Keratinocyte (primary cell): ENCODE measurements at regions not wholly inside any gene's neighbourhood (a gene's known extent, or its start where the extent isn't known, plus 50 kb on each side); places are given as distances from the start of the nearest gene placed in this dataset.

Experiments used
- DNase-seq: peaks from one replicate; pipeline ENCODE4 v3.0.0-alpha.2; 2011; ENCODE audit warnings: low read depth, missing footprints, low spot score
- FAIRE-seq: peaks from 2 replicates; lab custom pipeline; 2011; peaks lifted over from hg19 to GRCh38; lab: Jason Lieb, UNC
- H2AFZ ChIP-seq: 2 replicates; pipeline ENCODE4 v1.6.0; 2012; ENCODE audit warnings: low read length, control low read depth, inconsistent platforms; ENCODE audit not compliant: control insufficient read depth
- H3K27ac ChIP-seq: 2 replicates; pipeline ENCODE4 v1.5.1; 2011; ENCODE audit warnings: low read length; ENCODE audit not compliant: control insufficient read depth, insufficient read depth
- H3K27me3 ChIP-seq: 3 replicates; pipeline ENCODE4 v1.6.0; 2011; ENCODE audit warnings: low read length; ENCODE audit not compliant: control insufficient read depth, insufficient read depth; ENCODE audit errors: extremely low read depth
- H3K36me3 ChIP-seq, 2 experiments: 2 replicates in 1 of 2; 3 replicates in 1 of 2; pipeline ENCODE4 v1.5.1; 2011; ENCODE audit warnings: low read length in 2 of 2, mild to moderate bottlenecking in 1 of 2; ENCODE audit not compliant: control insufficient read depth in 2 of 2, insufficient read depth in 2 of 2; ENCODE audit errors: extremely low read depth in 1 of 2
- H3K4me1 ChIP-seq: 3 replicates; pipeline ENCODE4 v1.5.1; 2011; ENCODE audit warnings: low read length; ENCODE audit not compliant: control insufficient read depth, insufficient read depth; ENCODE audit errors: extremely low read depth
- H3K4me2 ChIP-seq: 3 replicates; pipeline ENCODE4 v1.6.0; 2011; ENCODE audit warnings: low read depth, low read length; ENCODE audit not compliant: control insufficient read depth, insufficient read depth; ENCODE audit errors: extremely low read depth
- H3K4me3 ChIP-seq, 3 experiments: fragments of 200-600 bp in 1 of 3; sonication (generic) in 1 of 3; 2 replicates in 2 of 3; 3 replicates in 1 of 3; pipeline ENCODE4 v1.5.1; 2011 to 2016; ENCODE audit warnings: low read length in 3 of 3, mild to moderate bottlenecking in 3 of 3, control low read depth in 2 of 3, inconsistent platforms in 1 of 3, low read depth in 1 of 3, mixed read lengths in 1 of 3, mixed run types in 1 of 3, moderate library complexity in 1 of 3; ENCODE audit not compliant: control insufficient read depth in 2 of 3, insufficient read depth in 2 of 3; ENCODE audit errors: extremely low read depth in 1 of 3
- H3K79me2 ChIP-seq: 2 replicates; pipeline ENCODE4 v1.6.0; 2012; ENCODE audit warnings: low read length; ENCODE audit not compliant: control insufficient read depth, insufficient read depth
- H3K9ac ChIP-seq: 3 replicates; pipeline ENCODE4 v1.6.0; 2011; ENCODE audit warnings: low read length; ENCODE audit not compliant: control insufficient read depth, insufficient read depth; ENCODE audit errors: extremely low read depth
- H3K9me1 ChIP-seq: 3 replicates; pipeline ENCODE4 v1.6.0; 2011; ENCODE audit warnings: low read length; ENCODE audit not compliant: control insufficient read depth, insufficient read depth; ENCODE audit errors: extremely low read depth
- H3K9me3 ChIP-seq: 2 replicates; pipeline ENCODE4 v1.5.1; 2012; ENCODE audit warnings: low read depth, low read length; ENCODE audit not compliant: control insufficient read depth
- H4K20me1 ChIP-seq: 3 replicates; pipeline ENCODE4 v1.6.0; 2011; ENCODE audit warnings: low read length; ENCODE audit not compliant: control insufficient read depth, insufficient read depth; ENCODE audit errors: extremely low read depth
- CTCF ChIP-seq, 3 experiments: IDR thresholded peaks in 1 of 3; conservative IDR thresholded peaks in 1 of 3; optimal IDR thresholded peaks in 1 of 3; 2 replicates in 2 of 3; 3 replicates in 1 of 3; pipeline versions ENCODE3 to v1.5.1; 2011; ENCODE audit warnings: low read length in 3 of 3, mild to moderate bottlenecking in 3 of 3, moderate library complexity in 2 of 3, control low read depth in 1 of 3, inconsistent platforms in 1 of 3; ENCODE audit not compliant: insufficient read depth in 2 of 3; ENCODE audit errors: extremely low read depth in 1 of 3
- EZH2 ChIP-seq: IDR thresholded peaks from one replicate; pipeline ENCODE4 v1.6.1; 2012; ENCODE audit warnings: inconsistent platforms, mild to moderate bottlenecking, low read length, moderate library complexity
- dilution Hi-C: fragments of 300-500 bp; cut with MboI; formaldehyde crosslinking; loops from one replicate; pipeline ENCODE4 v1.7.0; 2020; ENCODE audit warnings: low sequenced_read_pairs; ENCODE audit not compliant: extremely low pct_ligation_motif_present

DNA sequence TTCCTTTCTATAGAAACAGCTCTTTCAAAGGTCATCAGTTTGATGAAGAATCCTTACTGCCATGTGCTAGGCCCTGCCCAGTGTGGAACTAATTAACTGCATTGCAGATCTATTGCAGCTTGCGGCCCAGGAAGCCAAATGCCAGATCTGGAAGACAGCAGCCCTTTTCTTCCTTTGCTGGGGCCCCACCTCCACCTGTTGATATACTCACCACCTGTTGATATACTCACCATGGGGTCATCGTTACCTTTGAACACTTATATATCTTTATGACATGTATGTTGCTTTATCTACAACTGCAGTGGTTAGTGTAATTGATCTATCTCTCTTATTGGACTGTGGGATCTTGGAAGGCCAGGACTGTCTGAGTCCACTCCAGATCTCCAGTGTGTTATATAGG lies 292.5 kb downstream of the ATP23 start:
- no peaks in the 10 kb centered on the region for H3K36me3 ChIP-seq
- H3K27me3 ChIP-seq = no peaks in the 10 kb centered on the region
- no peak overlapping the region for H2AFZ ChIP-seq
- no peak overlapping the region for H3K9ac ChIP-seq
- no peaks in the 10 kb centered on the region for H3K9me1 ChIP-seq
- no peaks in the 10 kb centered on the region for H3K79me2 ChIP-seq
- H3K27ac ChIP-seq = no peak overlapping the region
- FAIRE-seq = no peak
- H3K9me3 ChIP-seq = no peaks in the 10 kb centered on the region
- H3K4me3 ChIP-seq = no peak overlapping the region
- dilution Hi-C loops = no loop called here
- TF ChIP-seq EZH2 (no peak), CTCF (optimal IDR thresholded peaks at IDR 0.05 in 1 of 3, IDR thresholded peaks at IDR 0.05 in 1 of 3, conservative IDR thresholded peaks at IDR 0.05 in 1 of 3; ENCODE audit: extremely low read depth in 1 of 3, insufficient read depth in 2 of 3, low read length in 3 of 3) (no peak)
- H4K20me1 ChIP-seq = no peaks in the 10 kb centered on the region
- H3K4me1 ChIP-seq = no peaks in the 10 kb centered on the region
- DNase-seq = no peak
- no peak overlapping the region for H3K4me2 ChIP-seq

DNA sequence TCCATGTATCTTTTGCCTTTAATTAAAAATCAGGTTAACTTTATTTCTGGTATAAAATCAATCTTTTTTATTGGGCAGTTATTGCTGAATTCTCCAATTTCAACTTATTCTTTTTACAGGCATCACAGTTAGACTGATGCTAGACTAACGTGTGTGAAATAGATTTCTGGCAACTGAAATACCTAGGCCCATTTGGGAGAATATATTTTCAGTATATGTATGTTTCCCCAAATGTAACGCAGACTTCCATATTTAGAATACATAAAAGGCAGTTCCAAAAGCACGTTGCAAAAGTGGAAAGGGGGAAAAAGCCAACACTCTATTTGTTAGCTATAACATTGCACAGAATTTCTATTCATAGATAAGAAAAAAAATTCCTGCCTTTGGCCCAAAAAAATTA lies 297.0 kb downstream of the ATP23 start:
- Histone ChIP-seq H3K4me1 (no peaks in the 10 kb centered on the region), H3K9me3 (no peaks in the 10 kb centered on the region), H3K4me2 (no peak overlapping the region), H3K9me1 (no peaks in the 10 kb centered on the region), H2AFZ (no peak overlapping the region), H3K27ac (no peak overlapping the region), H3K9ac (no peak overlapping the region), H4K20me1 (no peaks in the 10 kb centered on the region), H3K79me2 (no peaks in the 10 kb centered on the region), H3K4me3 (no peak overlapping the region), H3K36me3 (no peaks in the 10 kb centered on the region), H3K27me3 (no peaks in the 10 kb centered on the region)
- dilution Hi-C loops = no loop called here
- no peak for FAIRE-seq
- no peak for TF ChIP-seq CTCF (optimal IDR thresholded peaks at IDR 0.05 in 1 of 3, IDR thresholded peaks at IDR 0.05 in 1 of 3, conservative IDR thresholded peaks at IDR 0.05 in 1 of 3; ENCODE audit: extremely low read depth in 1 of 3, insufficient read depth in 2 of 3, low read length in 3 of 3)
- TF ChIP-seq EZH2 = no peak
- DNase-seq = no peak
